ENCODE measurements at regions not wholly inside any gene's neighbourhood (a gene's known extent, or its start where the extent isn't known, plus 50 kb on each side); places are given as distances from the start of the nearest gene placed in this dataset.
"Not testable (repeated sequence)": the region's sequence is repeated elsewhere in the genome, so short reads cannot be mapped to it uniquely, and the experiment has no call there.

- DNase-seq (ENCODE audit: low read depth), result no peak
These were observed 651.9 kb upstream of the COBL start for GRCh38 chr7:51968461-51968860.

- DNase-seq (ENCODE audit: low read depth), result no peak
These were observed 648.8 kb upstream of the COBL start for GRCh38 chr7:51965454-51965853.

- DNase-seq (ENCODE audit: low read depth), result no peak
These were observed 645.2 kb upstream of the COBL start for GRCh38 chr7:51961804-51962203.

- DNase-seq (ENCODE audit: low read depth), result no peak
These were observed 634.2 kb upstream of the COBL start for GRCh38 chr7:51950813-51951212.

- DNase-seq (ENCODE audit: low read depth), result no peak
These were observed 633.4 kb upstream of the COBL start for GRCh38 chr7:51949726-51950644.

GRCh38 chr7:51930834-51931233, 614.2 kb upstream of the COBL start:
- DNase-seq (ENCODE audit: low read depth), result no peak

- DNase-seq (ENCODE audit: low read depth), result no peak
These were observed 613.2 kb upstream of the COBL start for GRCh38 chr7:51929818-51930217.

- no peak for DNase-seq (ENCODE audit: low read depth)
These were observed 611.1 kb upstream of the COBL start for GRCh38 chr7:51927738-51928137.

GRCh38 chr7:51918581-51918980, 602.0 kb upstream of the COBL start:
- DNase-seq (ENCODE audit: low read depth), result no peak

GRCh38 chr7:51901489-51901840, 584.9 kb upstream of the COBL start:
- DNase-seq (ENCODE audit: low read depth), result no peak

- not testable (repeated sequence) for DNase-seq (ENCODE audit: low read depth)
These were observed 584.3 kb upstream of the COBL start for GRCh38 chr7:51900755-51901488.

GRCh38 chr7:51899611-51900010, 583.0 kb upstream of the COBL start:
- DNase-seq (ENCODE audit: low read depth), result no peak

- no peak for DNase-seq (ENCODE audit: low read depth)
These were observed 565.8 kb upstream of the COBL start for GRCh38 chr7:51882412-51882811.

GRCh38 chr7:51881309-51881708, 564.7 kb upstream of the COBL start:
- DNase-seq (ENCODE audit: low read depth), result no peak

- no peak for DNase-seq (ENCODE audit: low read depth)
These were observed 562.3 kb upstream of the COBL start for GRCh38 chr7:51878865-51879264.

GRCh38 chr7:51869452-51869851, 552.8 kb upstream of the COBL start:
- no peak for DNase-seq (ENCODE audit: low read depth)

- no peak for DNase-seq (ENCODE audit: low read depth)
These were observed 550.5 kb upstream of the COBL start for GRCh38 chr7:51867117-51867516.

GRCh38 chr7:51860305-51860704, 543.7 kb upstream of the COBL start:
- DNase-seq (ENCODE audit: low read depth), result no peak

GRCh38 chr7:51850126-51850525, 533.5 kb upstream of the COBL start:
- DNase-seq (ENCODE audit: low read depth), result no peak

- DNase-seq (ENCODE audit: low read depth), result no peak
These were observed 531.0 kb upstream of the COBL start for GRCh38 chr7:51847461-51848134.

GRCh38 chr7:51839130-51839529, 522.5 kb upstream of the COBL start:
- DNase-seq (ENCODE audit: low read depth), result not testable (repeated sequence)

GRCh38 chr7:51827631-51828030, 511.0 kb upstream of the COBL start:
- DNase-seq (ENCODE audit: low read depth), result no peak
